Germinal center (tissue), 1 donor: ENCODE measurements at regions not wholly inside any gene's neighbourhood (a gene's known extent, or its start where the extent isn't known, plus 50 kb on each side); places are given as distances from the start of the nearest gene placed in this dataset.

Experiments used
- DNase-seq: peaks from one replicate; pipeline ENCODE4 v3.0.0; 2012; ENCODE audit warnings: mixed read lengths, low spot score

DNA sequence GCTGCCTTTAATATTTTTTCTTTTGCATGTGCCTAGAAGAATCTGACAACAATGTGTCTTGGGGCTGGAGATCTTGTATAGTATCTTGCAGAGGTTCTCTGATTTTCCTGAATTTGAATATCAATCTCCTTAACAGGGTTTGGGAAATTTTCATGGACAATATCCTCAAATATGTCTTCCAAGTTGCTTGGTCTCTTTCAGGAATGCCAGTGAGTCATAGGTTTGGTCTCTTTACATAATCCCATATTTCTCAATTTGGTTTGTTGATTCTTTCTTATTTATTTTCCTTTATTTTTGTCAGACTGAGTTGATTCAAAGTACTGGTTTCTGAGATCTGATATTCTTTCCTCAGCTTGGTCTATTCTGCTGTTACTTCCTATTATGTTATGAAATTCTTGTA is 208.7 kb upstream of the GLI3 start:
- no peak for DNase-seq

DNA sequence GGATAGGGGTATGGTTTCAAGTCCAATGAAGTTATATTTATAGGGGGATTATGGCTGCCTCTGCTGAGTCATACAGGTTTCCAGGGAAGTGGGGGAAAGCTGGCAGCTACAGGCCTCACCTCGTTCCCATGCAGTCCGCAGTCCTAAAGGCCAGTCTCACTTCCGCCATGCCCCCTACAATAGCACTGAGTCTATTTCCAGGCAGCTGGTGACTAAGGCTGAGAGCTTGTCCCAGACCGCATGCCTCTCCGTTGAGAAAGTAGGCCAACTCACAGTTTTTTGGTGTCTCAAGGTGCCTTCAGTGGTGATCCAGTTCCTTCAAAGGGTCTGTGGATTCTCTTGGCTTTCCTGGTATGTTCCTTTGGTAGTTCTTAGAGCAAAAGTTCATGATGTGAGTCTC is 203.9 kb upstream of the GLI3 start:
- no peak for DNase-seq

DNA sequence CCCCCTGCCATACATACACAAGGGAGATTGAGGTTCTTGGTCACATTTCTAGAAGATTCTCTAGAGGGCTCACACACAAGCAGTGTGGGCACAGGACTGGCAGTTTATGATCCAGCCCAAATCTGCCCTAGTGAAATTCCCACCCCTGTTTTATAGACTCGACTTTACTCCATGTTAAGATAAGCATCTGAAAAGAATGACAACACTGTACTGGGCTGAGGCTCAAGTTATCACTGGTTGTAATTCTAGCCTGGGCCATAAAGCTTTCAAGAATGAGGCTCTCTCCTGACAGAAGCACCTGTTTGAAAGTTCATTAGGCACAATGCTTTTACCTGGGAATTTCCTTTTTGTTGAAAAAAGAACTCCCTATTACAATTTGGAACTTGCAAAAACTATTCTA is 195.6 kb upstream of the GLI3 start:
- DNase-seq = no peak

GRCh38 chr7:42431873-42432272 is 194.9 kb upstream of the GLI3 start:
- DNase-seq = no peak

DNA sequence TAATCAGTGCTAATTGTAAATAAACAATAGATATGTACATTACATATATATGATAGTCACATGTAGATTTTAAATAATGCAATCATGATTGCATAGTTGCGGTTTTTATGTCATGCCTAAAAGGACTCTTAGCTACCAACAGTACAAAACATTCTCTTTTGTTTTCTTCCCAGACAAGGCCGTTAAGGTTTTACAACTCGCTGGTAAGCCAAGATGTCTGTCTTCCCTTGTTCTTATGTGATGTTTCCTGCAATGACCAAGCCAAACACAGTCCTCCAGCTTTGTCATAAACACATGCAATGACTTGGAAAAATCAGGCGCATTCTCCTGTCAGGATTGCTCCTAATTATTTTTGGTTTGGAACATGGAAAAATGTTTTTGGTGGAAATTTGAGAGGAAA is 192.3 kb upstream of the GLI3 start:
- DNase-seq = no peak

DNA sequence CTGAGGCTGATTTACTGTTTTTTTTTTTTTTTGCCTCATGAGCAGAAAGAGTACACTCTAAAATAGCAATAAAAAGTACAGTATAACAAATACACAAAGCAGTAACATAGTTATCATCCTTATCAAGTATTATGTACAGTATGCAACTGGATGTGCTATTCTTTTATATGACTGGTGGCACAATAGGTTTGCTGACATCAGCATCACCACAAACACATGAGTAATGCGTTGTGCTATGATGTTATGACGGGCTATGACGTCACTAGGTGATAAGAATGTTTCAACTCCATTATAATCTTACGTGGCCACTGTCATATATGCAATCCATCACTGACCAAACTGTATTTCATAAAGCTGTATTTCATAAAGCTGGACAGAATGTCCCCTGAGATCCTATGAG is 189.2 kb upstream of the GLI3 start:
- DNase-seq = no peak

- no peak for DNase-seq
Observed at GRCh38 chr7:42414941-42415505, 178.0 kb upstream of the GLI3 start.

GRCh38 chr7:42414028-42414427 is 177.0 kb upstream of the GLI3 start:
- no peak for DNase-seq

DNA sequence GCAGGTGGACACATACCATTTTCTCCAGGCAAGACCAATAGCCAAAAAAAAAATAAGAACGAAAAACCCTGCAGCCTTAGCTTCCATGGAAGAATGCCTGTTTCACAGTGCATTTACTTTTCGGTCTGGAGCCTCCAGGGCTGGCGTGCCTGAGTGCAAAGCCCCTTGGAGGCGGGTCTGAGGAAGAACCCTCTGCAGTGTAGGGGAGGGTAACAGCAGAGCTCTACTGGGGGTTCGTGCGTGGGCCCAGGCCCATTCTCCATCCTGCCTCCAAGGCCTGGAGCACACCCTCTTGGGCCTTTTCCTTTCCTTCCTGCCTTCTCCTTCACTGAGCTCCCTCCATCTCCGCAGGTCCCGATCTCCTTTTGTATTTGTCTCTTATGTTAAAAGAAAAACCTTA is 172.3 kb upstream of the GLI3 start:
- no peak for DNase-seq

DNA sequence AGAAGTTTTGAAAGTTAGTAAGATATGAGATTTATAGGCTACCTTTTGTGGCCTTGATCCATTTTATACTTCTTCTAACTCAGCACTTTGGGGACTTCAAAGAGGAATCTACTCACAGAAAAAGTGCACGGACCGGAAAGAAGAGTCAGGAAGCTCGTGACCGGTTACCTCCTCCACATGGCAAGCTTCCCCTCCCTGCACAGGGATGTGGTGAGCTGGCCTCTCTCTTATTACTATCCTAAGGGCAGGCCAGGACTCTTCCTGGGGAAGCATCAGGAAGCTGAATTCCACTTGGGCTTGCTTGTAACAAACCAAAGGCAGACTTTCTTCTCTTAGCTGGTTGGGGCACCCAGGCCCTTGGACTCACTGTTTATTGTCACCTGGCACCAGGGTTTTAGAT is 170.8 kb upstream of the GLI3 start:
- DNase-seq = no peak

GRCh38 chr7:42407021-42407710 is 170.2 kb upstream of the GLI3 start:
- DNase-seq = no peak

- DNase-seq = no peak
Observed at GRCh38 chr7:42406358-42406757, 169.3 kb upstream of the GLI3 start.

- DNase-seq = no peak
Observed at GRCh38 chr7:42405782-42406181, 168.8 kb upstream of the GLI3 start.

DNA sequence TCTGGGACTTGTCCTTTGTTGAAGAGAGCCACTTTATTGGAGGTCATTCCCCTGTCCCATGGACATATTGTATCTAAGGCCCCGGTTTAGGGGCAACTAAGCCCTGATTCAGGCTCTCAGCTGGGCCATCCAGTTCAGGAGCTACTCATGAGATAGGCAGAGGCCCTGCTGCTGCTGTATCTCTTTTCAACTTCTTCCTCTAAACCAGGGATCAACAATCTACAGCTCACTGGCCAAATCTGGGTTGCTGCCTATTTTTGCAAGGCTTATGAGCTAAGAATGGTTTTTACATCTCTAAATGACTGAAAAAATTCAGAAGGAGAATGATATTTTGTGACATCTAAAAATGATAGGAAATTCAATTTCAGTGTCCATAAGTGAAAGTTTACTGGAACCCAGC is 166.8 kb upstream of the GLI3 start:
- no peak for DNase-seq

DNA sequence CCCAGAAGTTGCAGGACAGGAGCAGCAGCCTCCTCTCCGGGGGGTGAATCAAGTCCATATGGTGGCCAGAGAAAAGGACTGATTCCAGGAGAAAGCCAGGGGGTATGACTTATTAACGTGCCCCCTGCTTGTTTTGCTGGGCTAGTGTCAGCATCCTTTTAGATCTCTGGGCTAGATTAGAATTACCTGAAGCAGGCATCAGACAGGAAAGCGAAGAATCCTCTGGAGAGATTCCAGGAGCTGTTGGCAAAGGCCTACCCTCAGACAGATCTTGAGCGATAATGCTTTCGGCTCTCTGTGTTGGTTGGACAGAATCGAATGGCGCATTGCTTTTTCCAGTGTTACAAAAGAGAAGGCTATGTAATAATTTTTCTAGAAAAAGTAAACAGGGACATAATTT is 164.0 kb upstream of the GLI3 start:
- DNase-seq = no peak

GRCh38 chr7:42400211-42400772 is 163.3 kb upstream of the GLI3 start:
- no peak for DNase-seq

- no peak for DNase-seq
Observed at GRCh38 chr7:42395607-42396006, 158.6 kb upstream of the GLI3 start.

DNA sequence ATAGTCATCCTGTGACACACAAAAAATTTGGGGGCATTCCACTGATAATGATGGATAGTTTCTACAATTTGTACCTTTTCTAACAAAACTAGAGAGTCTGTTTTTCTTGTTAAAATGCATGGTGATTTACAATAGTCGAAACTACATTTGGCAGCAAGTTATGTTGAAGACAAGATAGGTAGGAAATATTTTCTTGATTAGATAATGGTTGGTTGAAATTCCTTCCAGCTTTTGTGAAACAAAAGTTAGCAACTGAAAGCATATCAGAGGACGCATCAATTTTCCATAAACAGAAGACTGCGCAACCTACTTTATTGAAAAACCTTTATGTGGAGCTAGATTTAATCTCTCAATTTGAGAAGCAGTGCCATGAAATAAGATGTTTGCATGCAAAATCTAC is 155.8 kb upstream of the GLI3 start:
- DNase-seq = no peak

- no peak for DNase-seq
Observed at GRCh38 chr7:42389697-42390096, 152.7 kb upstream of the GLI3 start.

DNA sequence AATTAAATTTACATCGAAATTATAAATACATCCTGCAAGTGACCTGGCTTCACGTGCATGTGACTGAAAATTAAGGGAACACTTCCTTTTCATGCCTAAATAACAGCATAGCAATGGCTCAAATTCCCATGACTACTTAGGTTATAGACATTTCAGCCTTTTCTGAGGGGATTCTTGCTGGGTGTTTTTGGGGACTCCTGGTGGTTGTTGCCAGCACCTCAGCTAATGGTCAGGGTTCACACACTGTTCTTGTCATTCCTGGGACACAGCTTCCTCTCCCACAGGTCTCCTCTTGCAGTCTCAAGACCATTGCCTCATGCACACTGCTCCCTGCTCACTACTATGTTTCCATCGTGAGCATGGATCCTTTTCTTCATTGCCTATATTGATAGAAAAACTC is 148.9 kb upstream of the GLI3 start:
- DNase-seq = no peak

- no peak for DNase-seq
Observed at GRCh38 chr7:42381161-42381560, 144.2 kb upstream of the GLI3 start.

- DNase-seq = no peak
Observed at GRCh38 chr7:42380401-42380800, 143.4 kb upstream of the GLI3 start.

GRCh38 chr7:42378149-42378548 is 141.1 kb upstream of the GLI3 start:
- DNase-seq = no peak

GRCh38 chr7:42373285-42373684 is 136.3 kb upstream of the GLI3 start:
- no peak for DNase-seq
